VCaP (cell line): ENCODE measurements at regions not wholly inside any gene's neighbourhood (a gene's known extent, or its start where the extent isn't known, plus 50 kb on each side); places are given as distances from the start of the nearest gene placed in this dataset.
"Not testable (repeated sequence)": the region's sequence is repeated elsewhere in the genome, so short reads cannot be mapped to it uniquely, and the experiment has no call there.

Experiments
- H3K27ac ChIP-seq: fragments of 450-650 bp; 2 replicates; pipeline ENCODE4 v1.5.1; 2017
- CTCF ChIP-seq: fragments of 450-650 bp; conservative IDR thresholded peaks from 2 replicates; pipeline ENCODE4 v1.5.1; 2017; ENCODE audit warnings: mild to moderate bottlenecking, moderate library complexity

GRCh38 chr11:23457641-23458040, 597.4 kb upstream of the CCDC179 start:
- no peak overlapping the region for H3K27ac ChIP-seq
- TF ChIP-seq CTCF, result no peak

GRCh38 chr11:23471878-23472277, 611.6 kb upstream of the CCDC179 start:
- H3K27ac ChIP-seq, result no peak overlapping the region
- no peak for TF ChIP-seq CTCF

DNA sequence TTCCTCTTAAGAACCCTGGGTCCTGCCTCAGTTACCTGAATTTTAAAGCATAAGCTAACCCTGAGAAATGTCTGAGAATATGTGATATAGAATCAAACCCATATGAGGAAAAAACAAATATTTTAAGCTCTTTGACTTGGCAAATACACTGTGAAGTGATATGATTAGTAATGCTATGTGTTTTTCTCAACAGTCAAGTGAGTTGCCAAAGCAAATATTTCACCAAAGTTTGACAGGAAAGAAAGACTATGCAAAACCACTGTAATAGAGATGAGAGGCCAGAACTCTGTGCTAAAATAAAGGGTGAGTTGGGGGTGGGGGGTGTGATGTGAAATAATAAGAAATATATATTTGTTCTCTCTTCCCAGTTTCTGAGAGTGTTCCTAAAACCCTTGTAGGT, 613.5 kb upstream of the CCDC179 start:
- H3K27ac ChIP-seq, result no peak overlapping the region
- TF ChIP-seq CTCF, result no peak

GRCh38 chr11:23480736-23481135, 620.5 kb upstream of the CCDC179 start:
- TF ChIP-seq CTCF, result no peak
- no peak overlapping the region for H3K27ac ChIP-seq

DNA sequence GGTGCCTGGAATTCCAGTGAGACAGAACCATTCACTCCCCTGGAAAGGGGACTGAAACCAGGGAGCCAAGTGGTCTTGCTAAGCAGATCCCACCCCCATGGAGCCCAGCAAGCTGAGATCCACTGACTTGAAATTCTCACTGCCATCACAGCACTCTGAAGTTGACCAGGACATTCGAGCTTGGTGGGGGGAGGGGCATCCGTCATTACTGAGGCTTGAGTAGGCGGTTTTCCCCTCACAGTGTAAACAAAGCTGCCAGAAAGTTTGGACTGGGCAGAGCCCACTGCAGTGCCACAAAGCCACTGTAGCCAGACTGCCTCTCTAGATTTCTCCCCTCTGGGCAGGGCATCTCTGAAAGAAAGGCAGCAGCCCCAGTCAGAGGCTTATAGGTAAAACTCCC, 623.9 kb upstream of the CCDC179 start:
- not testable (repeated sequence) for H3K27ac ChIP-seq

GRCh38 chr11:23484618-23485017, 624.3 kb upstream of the CCDC179 start:
- not testable (repeated sequence) for H3K27ac ChIP-seq

GRCh38 chr11:23490557-23491235, 630.4 kb upstream of the CCDC179 start:
- no peak overlapping the region for H3K27ac ChIP-seq
- TF ChIP-seq CTCF, result no peak

DNA sequence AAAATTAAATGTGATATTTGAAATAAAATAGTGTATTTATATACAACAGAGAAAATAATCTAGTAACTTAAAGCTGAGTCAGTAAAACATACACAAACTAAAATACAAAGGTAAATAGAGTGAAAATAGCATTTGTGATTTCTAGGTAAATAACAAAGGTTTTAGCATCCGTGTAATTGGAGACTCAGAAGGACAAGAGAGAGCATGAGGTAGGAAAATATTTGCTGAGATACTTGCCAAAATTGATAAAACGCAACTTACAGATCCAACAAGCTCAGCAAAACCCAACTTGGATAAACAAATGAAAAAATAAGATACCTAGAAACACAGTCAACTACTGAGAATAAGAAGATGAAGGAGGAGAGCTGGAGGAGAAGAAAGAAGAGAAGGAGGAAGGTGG, 634.7 kb upstream of the CCDC179 start:
- TF ChIP-seq CTCF, result no peak
- H3K27ac ChIP-seq, result peak overlapping the region; percentile 75

GRCh38 chr11:23496340-23496739, 636.1 kb upstream of the CCDC179 start:
- no peak for TF ChIP-seq CTCF
- H3K27ac ChIP-seq, result peak overlapping the region; percentile 75
